HCT116 (cell line): ENCODE measurements at regions not wholly inside any gene's neighbourhood (a gene's known extent, or its start where the extent isn't known, plus 50 kb on each side); places are given as distances from the start of the nearest gene placed in this dataset.

Experiments used
- ATAC-seq: fragments of 200-7000 bp; cut with Tn5 transposase; 2 replicates; pipeline ENCODE4 v1.9.1; 2020; ENCODE audit warnings: mild to moderate bottlenecking, moderate library complexity
- BruUV-seq: library from RNA; stranded (reverse); fragments of 400-500 nt; replicated peaks from 2 replicates; lab custom pipeline; 2021; lab: Mats Ljungman, UMichigan
- CTCF ChIA-PET: fragments of 300-600 bp; sonication (Branson Sonifier 250); formaldehyde crosslinking; loops from one replicate; lab custom pipeline; 2021; ENCODE audit warnings: antibody characterized with exemption; lab: Charles Lee
- POLR2A ChIA-PET: fragments of 300-600, 350-600 bp; sonication (Branson Sonifier 250); formaldehyde crosslinking; loops from one replicate; lab custom pipeline; 2021; ENCODE audit warnings: antibody characterized with exemption; lab: Charles Lee
- RAD21 ChIA-PET, 2 experiments: fragments of 300-600 bp; sonication (Branson Sonifier 250); formaldehyde crosslinking; loops; one replicate each; lab custom pipeline; 2023; ENCODE audit warnings: low total read pairs in 2 of 2; ENCODE audit not compliant: uncharacterized antibody in 2 of 2, unreplicated experiment in 2 of 2, low non-redundant PET in 1 of 2; lab: Charles Lee
- DNase-seq: peaks from one replicate; pipeline ENCODE4 v3.0.0-alpha.2; 2010; ENCODE audit warnings: low read depth, low spot score
- H2AFZ ChIP-seq: fragments of 200-600 bp; shearing (Covaris generic), sonication (generic); 2 replicates; pipeline ENCODE4 v1.6.1; 2017; ENCODE audit warnings: low read depth, mixed run types, mixed read lengths, antibody characterized with exemption, low read length; ENCODE audit not compliant: poor library complexity, severe bottlenecking
- H3K27ac ChIP-seq: 2 replicates; pipeline ENCODE4 v1.5.1; 2012; ENCODE audit warnings: low read depth, low read length
- H3K27me3 ChIP-seq: fragments of 200-600 bp; sonication (generic); 2 replicates; pipeline ENCODE4 v1.6.1; 2016; ENCODE audit warnings: mixed run types, low read length, mixed read lengths; ENCODE audit not compliant: insufficient read depth
- H3K36me3 ChIP-seq, 2 experiments: fragments of 200-500 bp in 1 of 2; fragments of 200-600 bp in 1 of 2; sonication (Bioruptor generic) in 1 of 2; sonication (generic) in 1 of 2; 2 replicates each; pipeline versions ENCODE4 v1.5.1 to v1.6.1; 2014 to 2016; ENCODE audit warnings: low read length in 2 of 2, inconsistent platforms in 1 of 2, mixed read lengths in 1 of 2, mixed run types in 1 of 2; ENCODE audit not compliant: insufficient read depth in 2 of 2, control insufficient read depth in 1 of 2
- H3K4me1 ChIP-seq, 2 experiments: fragments of 200-600 bp in 1 of 2; sonication (generic) in 1 of 2; 2 replicates each; pipeline versions ENCODE4 v1.5.1 to v1.6.1; 2012 to 2017; ENCODE audit warnings: low read length in 2 of 2, inconsistent platforms in 1 of 2, mild to moderate bottlenecking in 1 of 2, mixed read lengths in 1 of 2, mixed run types in 1 of 2, moderate library complexity in 1 of 2; ENCODE audit not compliant: insufficient read depth in 2 of 2, control insufficient read depth in 1 of 2
- H3K4me2 ChIP-seq: fragments of 200-600 bp; sonication (generic); 2 replicates; pipeline ENCODE4 v1.6.1; 2017; ENCODE audit warnings: mixed run types, low read length, mixed read lengths
- H3K4me3 ChIP-seq, 2 experiments: fragments of 200-600 bp in 1 of 2; sonication (generic) in 1 of 2; replicated peaks in 1 of 2; 2 replicates each; pipeline ENCODE4 v1.5.1; 2011 to 2016; ENCODE audit warnings: low read length in 2 of 2, control low read depth in 1 of 2, low read depth in 1 of 2, mild to moderate bottlenecking in 1 of 2, mixed read lengths in 1 of 2, mixed run types in 1 of 2
- H3K79me2 ChIP-seq: fragments of 200-600 bp; sonication (generic); 2 replicates; pipeline ENCODE4 v1.6.1; 2017; ENCODE audit warnings: mild to moderate bottlenecking, mixed run types, low read length, moderate library complexity, mixed read lengths; ENCODE audit not compliant: insufficient read depth
- H3K9ac ChIP-seq: fragments of 200-600 bp; sonication (generic); 2 replicates; pipeline ENCODE4 v1.6.1; 2016; ENCODE audit warnings: low read length, mixed read lengths
- H3K9me2 ChIP-seq: fragments of 200-600 bp; sonication (generic), shearing (Covaris generic); 2 replicates; pipeline ENCODE4 v1.6.1; 2017; ENCODE audit warnings: mixed run types, mild to moderate bottlenecking, moderate library complexity; ENCODE audit not compliant: insufficient read depth
- H3K9me3 ChIP-seq, 2 experiments: fragments of 200-500 bp in 1 of 2; fragments of 200-600 bp in 1 of 2; sonication (Bioruptor generic) in 1 of 2; sonication (generic) in 1 of 2; 2 replicates each; pipeline ENCODE4 v1.6.1; 2014 to 2017; ENCODE audit warnings: low read length in 2 of 2, mixed read lengths in 2 of 2, inconsistent platforms in 1 of 2, low read depth in 1 of 2, mild to moderate bottlenecking in 1 of 2, mixed run types in 1 of 2, moderate library complexity in 1 of 2; ENCODE audit not compliant: control insufficient read depth in 1 of 2, insufficient read depth in 1 of 2
- H4K20me1 ChIP-seq: fragments of 200-600 bp; sonication (generic), shearing (Covaris generic); 2 replicates; pipeline ENCODE4 v1.6.1; 2017; ENCODE audit warnings: mixed run types, mild to moderate bottlenecking, moderate library complexity; ENCODE audit not compliant: insufficient read depth
- CEBPB ChIP-seq: IDR thresholded peaks from 2 replicates; pipeline ENCODE4 v1.6.1; 2012; ENCODE audit warnings: low read depth
- EZH2 ChIP-seq: fragments of 200-600 bp; sonication (generic); IDR thresholded peaks from 2 replicates; pipeline ENCODE4 v1.6.1; 2017; ENCODE audit warnings: antibody characterized with exemption, mixed run types
- EZH2phosphoT487 ChIP-seq: fragments of 200-600 bp; IDR thresholded peaks from 2 replicates; pipeline ENCODE4 v1.6.1; 2018; ENCODE audit warnings: antibody characterized with exemption, borderline replicate concordance
- FOSL1 ChIP-seq: IDR thresholded peaks from 2 replicates; pipeline ENCODE4 v1.6.1; 2012; ENCODE audit warnings: low read depth
- JUND ChIP-seq: IDR thresholded peaks from 2 replicates; pipeline ENCODE4 v1.6.1; 2012
- POLR2A ChIP-seq: IDR thresholded peaks from 2 replicates; pipeline ENCODE4 v1.7.0; 2011; ENCODE audit warnings: borderline replicate concordance; ENCODE audit not compliant: insufficient read depth, insufficient read length; ENCODE audit errors: extremely low read depth
- POLR2AphosphoS5 ChIP-seq: IDR thresholded peaks from 2 replicates; pipeline ENCODE4 v1.6.1; 2011; ENCODE audit warnings: mild to moderate bottlenecking, low read depth, low read length, moderate library complexity
- RAD21 ChIP-seq: IDR thresholded peaks from 2 replicates; pipeline ENCODE4 v1.6.1; 2012; ENCODE audit warnings: low read depth, mild to moderate bottlenecking
- SIN3A ChIP-seq: IDR thresholded peaks from 2 replicates; pipeline ENCODE4 v1.6.1; 2012; ENCODE audit warnings: low read depth
- SP1 ChIP-seq: IDR thresholded peaks from 2 replicates; pipeline ENCODE4 v1.6.1; 2012; ENCODE audit warnings: low read depth
- TCF7L2 ChIP-seq: IDR thresholded peaks from 2 replicates; pipeline ENCODE4 v1.7.0; 2011; ENCODE audit warnings: borderline replicate concordance, inconsistent platforms; ENCODE audit not compliant: insufficient read depth, insufficient read length; ENCODE audit errors: extremely low read depth
- YY1 ChIP-seq: IDR thresholded peaks from 2 replicates; pipeline ENCODE4 v1.6.1; 2011; ENCODE audit warnings: low read length, low read depth, moderate library complexity, mild to moderate bottlenecking; ENCODE audit not compliant: insufficient replicate concordance; ENCODE audit errors: extremely low read depth
- ZFX ChIP-seq: fragments of 450-650 bp; IDR thresholded peaks from 2 replicates; pipeline ENCODE4 v1.6.1; 2017
- intact Hi-C: fragments of 100-400 bp; cut with micrococcal nuclease; formaldehyde crosslinking; loops from 2 replicates; pipeline ENCODE4 v1.10.0; 2022
- TF ChIP-seq, protein P1 (sequence below), 3 experiments: fragments of 200-600 bp in 1 of 3; sonication (generic) in 1 of 3; IDR thresholded peaks in 2 of 3; conservative IDR thresholded peaks in 1 of 3; 2 replicates each; pipeline ENCODE4 v1.5.1; 2012 to 2017; ENCODE audit warnings: low read depth in 2 of 3, low read length in 2 of 3, antibody characterized with exemption in 1 of 3, borderline replicate concordance in 1 of 3, control low read depth in 1 of 3, mild to moderate bottlenecking in 1 of 3, mixed read lengths in 1 of 3, mixed run types in 1 of 3, moderate library complexity in 1 of 3; ENCODE audit not compliant: insufficient read depth in 1 of 3
- TF ChIP-seq, protein P2 (sequence below): IDR thresholded peaks from 2 replicates; pipeline ENCODE4 v1.6.1; 2011; ENCODE audit warnings: mild to moderate bottlenecking, low read length, moderate library complexity; ENCODE audit not compliant: insufficient replicate concordance; ENCODE audit errors: extremely low read depth
- TF ChIP-seq, protein P3 (sequence below): IDR thresholded peaks from 2 replicates; pipeline ENCODE4 v1.6.1; 2012
- TF ChIP-seq, protein P4 (sequence below): IDR thresholded peaks from 2 replicates; pipeline ENCODE4 v1.6.1; 2012; ENCODE audit warnings: low read depth
- TF ChIP-seq, protein P5 (sequence below): IDR thresholded peaks from 2 replicates; pipeline ENCODE4 v1.6.1; 2012

DNA sequence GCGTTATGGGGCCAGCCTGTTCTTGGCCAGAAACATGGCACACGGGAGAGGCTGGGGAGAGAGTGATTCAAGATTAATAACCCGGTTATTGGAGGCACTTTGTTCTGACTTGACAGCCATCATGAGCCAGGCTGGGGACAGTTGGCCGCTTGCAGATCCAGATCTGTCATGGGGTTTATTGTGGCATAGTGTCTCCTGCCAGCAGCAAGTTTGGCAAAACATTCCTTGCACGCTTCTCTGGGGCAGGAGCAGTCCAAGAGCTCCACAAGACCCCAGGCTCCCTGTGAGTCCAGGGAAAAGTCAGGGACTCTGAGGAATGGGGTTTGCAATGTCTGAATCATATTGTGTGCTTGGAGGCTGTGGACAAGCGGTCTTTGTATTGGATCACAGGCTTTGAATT is 270.4 kb downstream of the MIAT start:
- no peaks in the 10 kb centered on the region for H4K20me1 ChIP-seq
- DNase-seq: no peak
- no peak overlapping the region for H3K4me3 ChIP-seq
- H3K9ac ChIP-seq: no peak overlapping the region
- no peaks in the 10 kb centered on the region for H3K36me3 ChIP-seq
- no peak overlapping the region for H3K4me2 ChIP-seq
- H2AFZ ChIP-seq: no peak overlapping the region
- intact Hi-C loops: no loop called here
- POLR2A ChIA-PET: no interaction called here
- no peak overlapping the region for H3K27ac ChIP-seq
- RAD21 ChIA-PET: no interaction called here
- no peaks in the 10 kb centered on the region for H3K79me2 ChIP-seq
- H3K9me2 ChIP-seq: no peaks in the 10 kb centered on the region
- H3K27me3 ChIP-seq: peaks cover 54% of the 10 kb centered on the region
- H3K9me3 ChIP-seq: no peaks in the 10 kb centered on the region
- TF ChIP-seq CEBPB: no peak
- no peak for TF ChIP-seq RAD21
- no peak for TF ChIP-seq YY1
- TF ChIP-seq POLR2AphosphoS5: no peak
- TF ChIP-seq, protein P1, sequence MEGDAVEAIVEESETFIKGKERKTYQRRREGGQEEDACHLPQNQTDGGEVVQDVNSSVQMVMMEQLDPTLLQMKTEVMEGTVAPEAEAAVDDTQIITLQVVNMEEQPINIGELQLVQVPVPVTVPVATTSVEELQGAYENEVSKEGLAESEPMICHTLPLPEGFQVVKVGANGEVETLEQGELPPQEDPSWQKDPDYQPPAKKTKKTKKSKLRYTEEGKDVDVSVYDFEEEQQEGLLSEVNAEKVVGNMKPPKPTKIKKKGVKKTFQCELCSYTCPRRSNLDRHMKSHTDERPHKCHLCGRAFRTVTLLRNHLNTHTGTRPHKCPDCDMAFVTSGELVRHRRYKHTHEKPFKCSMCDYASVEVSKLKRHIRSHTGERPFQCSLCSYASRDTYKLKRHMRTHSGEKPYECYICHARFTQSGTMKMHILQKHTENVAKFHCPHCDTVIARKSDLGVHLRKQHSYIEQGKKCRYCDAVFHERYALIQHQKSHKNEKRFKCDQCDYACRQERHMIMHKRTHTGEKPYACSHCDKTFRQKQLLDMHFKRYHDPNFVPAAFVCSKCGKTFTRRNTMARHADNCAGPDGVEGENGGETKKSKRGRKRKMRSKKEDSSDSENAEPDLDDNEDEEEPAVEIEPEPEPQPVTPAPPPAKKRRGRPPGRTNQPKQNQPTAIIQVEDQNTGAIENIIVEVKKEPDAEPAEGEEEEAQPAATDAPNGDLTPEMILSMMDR (IDR thresholded peaks at IDR 0.05 in 2 of 3, conservative IDR thresholded peaks at IDR 0.05 in 1 of 3; ENCODE audit: borderline replicate concordance in 1 of 3, insufficient read depth in 1 of 3, low read depth in 2 of 3, low read length in 2 of 3): no peak
- no peak for TF ChIP-seq POLR2A
- TF ChIP-seq ZFX: no peak
- TF ChIP-seq, protein P2, sequence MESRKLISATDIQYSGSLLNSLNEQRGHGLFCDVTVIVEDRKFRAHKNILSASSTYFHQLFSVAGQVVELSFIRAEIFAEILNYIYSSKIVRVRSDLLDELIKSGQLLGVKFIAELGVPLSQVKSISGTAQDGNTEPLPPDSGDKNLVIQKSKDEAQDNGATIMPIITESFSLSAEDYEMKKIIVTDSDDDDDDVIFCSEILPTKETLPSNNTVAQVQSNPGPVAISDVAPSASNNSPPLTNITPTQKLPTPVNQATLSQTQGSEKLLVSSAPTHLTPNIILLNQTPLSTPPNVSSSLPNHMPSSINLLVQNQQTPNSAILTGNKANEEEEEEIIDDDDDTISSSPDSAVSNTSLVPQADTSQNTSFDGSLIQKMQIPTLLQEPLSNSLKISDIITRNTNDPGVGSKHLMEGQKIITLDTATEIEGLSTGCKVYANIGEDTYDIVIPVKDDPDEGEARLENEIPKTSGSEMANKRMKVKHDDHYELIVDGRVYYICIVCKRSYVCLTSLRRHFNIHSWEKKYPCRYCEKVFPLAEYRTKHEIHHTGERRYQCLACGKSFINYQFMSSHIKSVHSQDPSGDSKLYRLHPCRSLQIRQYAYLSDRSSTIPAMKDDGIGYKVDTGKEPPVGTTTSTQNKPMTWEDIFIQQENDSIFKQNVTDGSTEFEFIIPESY: no peak
- TF ChIP-seq FOSL1: no peak
- TF ChIP-seq EZH2: no peak
- TF ChIP-seq TCF7L2: no peak
- TF ChIP-seq, protein P3, sequence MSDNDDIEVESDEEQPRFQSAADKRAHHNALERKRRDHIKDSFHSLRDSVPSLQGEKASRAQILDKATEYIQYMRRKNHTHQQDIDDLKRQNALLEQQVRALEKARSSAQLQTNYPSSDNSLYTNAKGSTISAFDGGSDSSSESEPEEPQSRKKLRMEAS: no peak
- TF ChIP-seq, protein P4, sequence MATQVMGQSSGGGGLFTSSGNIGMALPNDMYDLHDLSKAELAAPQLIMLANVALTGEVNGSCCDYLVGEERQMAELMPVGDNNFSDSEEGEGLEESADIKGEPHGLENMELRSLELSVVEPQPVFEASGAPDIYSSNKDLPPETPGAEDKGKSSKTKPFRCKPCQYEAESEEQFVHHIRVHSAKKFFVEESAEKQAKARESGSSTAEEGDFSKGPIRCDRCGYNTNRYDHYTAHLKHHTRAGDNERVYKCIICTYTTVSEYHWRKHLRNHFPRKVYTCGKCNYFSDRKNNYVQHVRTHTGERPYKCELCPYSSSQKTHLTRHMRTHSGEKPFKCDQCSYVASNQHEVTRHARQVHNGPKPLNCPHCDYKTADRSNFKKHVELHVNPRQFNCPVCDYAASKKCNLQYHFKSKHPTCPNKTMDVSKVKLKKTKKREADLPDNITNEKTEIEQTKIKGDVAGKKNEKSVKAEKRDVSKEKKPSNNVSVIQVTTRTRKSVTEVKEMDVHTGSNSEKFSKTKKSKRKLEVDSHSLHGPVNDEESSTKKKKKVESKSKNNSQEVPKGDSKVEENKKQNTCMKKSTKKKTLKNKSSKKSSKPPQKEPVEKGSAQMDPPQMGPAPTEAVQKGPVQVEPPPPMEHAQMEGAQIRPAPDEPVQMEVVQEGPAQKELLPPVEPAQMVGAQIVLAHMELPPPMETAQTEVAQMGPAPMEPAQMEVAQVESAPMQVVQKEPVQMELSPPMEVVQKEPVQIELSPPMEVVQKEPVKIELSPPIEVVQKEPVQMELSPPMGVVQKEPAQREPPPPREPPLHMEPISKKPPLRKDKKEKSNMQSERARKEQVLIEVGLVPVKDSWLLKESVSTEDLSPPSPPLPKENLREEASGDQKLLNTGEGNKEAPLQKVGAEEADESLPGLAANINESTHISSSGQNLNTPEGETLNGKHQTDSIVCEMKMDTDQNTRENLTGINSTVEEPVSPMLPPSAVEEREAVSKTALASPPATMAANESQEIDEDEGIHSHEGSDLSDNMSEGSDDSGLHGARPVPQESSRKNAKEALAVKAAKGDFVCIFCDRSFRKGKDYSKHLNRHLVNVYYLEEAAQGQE: no peak
- TF ChIP-seq SIN3A: no peak
- TF ChIP-seq, protein P5, sequence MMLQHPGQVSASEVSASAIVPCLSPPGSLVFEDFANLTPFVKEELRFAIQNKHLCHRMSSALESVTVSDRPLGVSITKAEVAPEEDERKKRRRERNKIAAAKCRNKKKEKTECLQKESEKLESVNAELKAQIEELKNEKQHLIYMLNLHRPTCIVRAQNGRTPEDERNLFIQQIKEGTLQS: no peak
- no peak for TF ChIP-seq JUND
- TF ChIP-seq SP1: no peak
- no peak for TF ChIP-seq EZH2phosphoT487
- CTCF ChIA-PET: no interaction called here
- no peaks in the 10 kb centered on the region for H3K4me1 ChIP-seq
- ATAC-seq: no peak
- BruUV-seq: no TSS peak
